ENCODE measurements at regions not wholly inside any gene's neighbourhood (a gene's known extent, or its start where the extent isn't known, plus 50 kb on each side); places are given as distances from the start of the nearest gene placed in this dataset.

GRCh38 chr6:48782225-48782624 is 671.2 kb upstream of the PTCHD4 start:
- no peak for DNase-seq

GRCh38 chr6:48777411-48777810 is 666.4 kb upstream of the PTCHD4 start:
- no peak for DNase-seq
- intact Hi-C loops (cut with DNase I) = no loop called here

More at GRCh38 chr6:48782225-48782624, 671.2 kb upstream of the PTCHD4 start:
- intact Hi-C loops (cut with DNase I) = no loop called here

- intact Hi-C loops (cut with DNase I) = no loop called here
- no peak for DNase-seq
Measured at GRCh38 chr6:48775157-48775556, 664.2 kb upstream of the PTCHD4 start.

GRCh38 chr6:48774276-48774675 is 663.3 kb upstream of the PTCHD4 start:
- intact Hi-C loops (cut with DNase I) = no loop called here
- no peak for DNase-seq

GRCh38 chr6:48766349-48766748 is 655.4 kb upstream of the PTCHD4 start:
- intact Hi-C loops (cut with DNase I) = no loop called here

GRCh38 chr6:48765352-48765961 is 654.5 kb upstream of the PTCHD4 start:
- intact Hi-C loops (cut with DNase I) = no loop called here
- peak in 35 of 42 donors; percentile 2 to 75 (median 37) for DNase-seq

More at GRCh38 chr6:48766349-48766748, 655.4 kb upstream of the PTCHD4 start:
- DNase-seq = no peak

GRCh38 chr6:48764286-48765044 is 653.5 kb upstream of the PTCHD4 start:
- intact Hi-C loops (cut with DNase I) = no loop called here
- peak in 1 of 42 donors; percentile 34 for DNase-seq

GRCh38 chr6:48757661-48758060 is 646.7 kb upstream of the PTCHD4 start:
- no peak for DNase-seq
- intact Hi-C loops (cut with DNase I) = no loop called here

- no peak for DNase-seq
- intact Hi-C loops (cut with DNase I) = no loop called here
Measured at GRCh38 chr6:48755315-48755714, 644.3 kb upstream of the PTCHD4 start.

GRCh38 chr6:48754641-48755040 is 643.6 kb upstream of the PTCHD4 start:
- no peak for DNase-seq
- intact Hi-C loops (cut with DNase I) = no loop called here

- intact Hi-C loops (cut with DNase I) = no loop called here
- no peak for DNase-seq
Measured at GRCh38 chr6:48750861-48751260, 639.9 kb upstream of the PTCHD4 start.

GRCh38 chr6:48747471-48747870 is 636.5 kb upstream of the PTCHD4 start:
- no peak for DNase-seq
- intact Hi-C loops (cut with DNase I) = no loop called here

GRCh38 chr6:48747040-48747439 is 636.0 kb upstream of the PTCHD4 start:
- intact Hi-C loops (cut with DNase I) = no loop called here
- DNase-seq = no peak

GRCh38 chr6:48744948-48745347 is 634.0 kb upstream of the PTCHD4 start:
- no peak for DNase-seq
- intact Hi-C loops (cut with DNase I) = no loop called here

GRCh38 chr6:48743738-48744137 is 632.7 kb upstream of the PTCHD4 start:
- intact Hi-C loops (cut with DNase I) = no loop called here
- DNase-seq = no peak

- no peak for DNase-seq
- intact Hi-C loops (cut with DNase I) = no loop called here
Measured at GRCh38 chr6:48736501-48737206, 625.7 kb upstream of the PTCHD4 start.

GRCh38 chr6:48735846-48736245 is 624.8 kb upstream of the PTCHD4 start:
- no peak for DNase-seq
- intact Hi-C loops (cut with DNase I) = no loop called here

- intact Hi-C loops (cut with DNase I) = no loop called here
- DNase-seq = no peak
Measured at GRCh38 chr6:48733581-48733980, 622.6 kb upstream of the PTCHD4 start.

GRCh38 chr6:48714699-48715098 is 603.7 kb upstream of the PTCHD4 start:
- intact Hi-C loops (cut with DNase I) = no loop called here
- no peak for DNase-seq

GRCh38 chr6:48714250-48714649 is 603.3 kb upstream of the PTCHD4 start:
- intact Hi-C loops (cut with DNase I) = no loop called here

More at GRCh38 chr6:48714250-48714649, 603.3 kb upstream of the PTCHD4 start:
- no peak for DNase-seq
